Upper lobe of left lung (tissue), 6 donors: ENCODE measurements at regions not wholly inside any gene's neighbourhood (a gene's known extent, or its start where the extent isn't known, plus 50 kb on each side); places are given as distances from the start of the nearest gene placed in this dataset.
A peak's percentile ranks its signal among the peaks of the same experiment; 100 is the strongest.
"Not testable (repeated sequence)": the region's sequence is repeated elsewhere in the genome, so short reads cannot be mapped to it uniquely, and the experiment has no call there.

Experiments used
- ATAC-seq, 2 donors: fragments of 200-7000 bp; cut with Tn5 transposase; one replicate each; pipeline ENCODE4 v1.9.1; 2022; ENCODE audit warnings: mild to moderate bottlenecking in 2 of 2, moderate library complexity in 2 of 2; ENCODE audit not compliant: low FRiP score in 2 of 2
- DNase-seq, 2 donors: peaks; one replicate each; pipeline ENCODE4 v3.0.0-alpha.2; 2019 to 2020
- H3K27ac ChIP-seq, 4 donors: fragments of 200-600 bp; sonication (generic); one replicate each; pipeline ENCODE4 v1.5.1; 2016 to 2019
- H3K27me3 ChIP-seq, 4 donors: fragments of 200-600 bp; sonication (generic); one replicate each; pipeline ENCODE4 v1.5.1; 2017 to 2019
- H3K36me3 ChIP-seq, 4 donors: fragments of 200-600 bp; sonication (generic); one replicate each; pipeline ENCODE4 v1.5.1; 2016 to 2019
- H3K4me1 ChIP-seq, 4 donors: fragments of 200-600 bp; sonication (generic); one replicate each; pipeline ENCODE4 v1.5.1; 2018 to 2019
- H3K4me3 ChIP-seq, 4 donors: fragments of 200-600 bp; sonication (generic); one replicate each; pipeline ENCODE4 v1.5.1; 2017 to 2019; ENCODE audit warnings: mild to moderate bottlenecking in 2 of 4, moderate library complexity in 1 of 4
- H3K9me3 ChIP-seq, 4 donors: fragments of 200-600 bp; sonication (generic); one replicate each; pipeline ENCODE4 v1.5.1; 2018 to 2019
- CTCF ChIP-seq, 6 experiments: fragments of 450-650 bp in 4 of 6; fragments of 200-600 bp in 2 of 6; sonication (generic) in 2 of 6; IDR thresholded peaks; one replicate each; pipeline ENCODE4 v1.5.1; 2016 to 2019; ENCODE audit warnings: antibody characterized with exemption in 6 of 6
- EP300 ChIP-seq, 4 donors: sonication (generic); formaldehyde crosslinking; IDR thresholded peaks; one replicate each; pipeline ENCODE4 v1.5.1; 2017; ENCODE audit warnings: antibody characterized with exemption in 4 of 4, control low read depth in 2 of 4
- POLR2A ChIP-seq, 4 donors: fragments of 450-650 bp; IDR thresholded peaks; one replicate each; pipeline ENCODE4 v1.5.1; 2016 to 2017; ENCODE audit warnings: antibody characterized with exemption in 4 of 4, mild to moderate bottlenecking in 2 of 4
- POLR2AphosphoS5 ChIP-seq, 2 donors: sonication (generic); formaldehyde crosslinking; IDR thresholded peaks; one replicate each; pipeline ENCODE4 v1.5.1; 2017; ENCODE audit warnings: antibody characterized with exemption in 2 of 2
- WGBS, 2 donors: methylation state at CpG; one replicate each; pipeline ENCODE4 v1.1.5; 2017 to 2018; 5-methylcytosine and 5-hydroxymethylcytosine counted together
- donor health status: DM: no; HTN: no; CAD: no; lungs with moderate emphysema.
- donor health status: DM: no; HTN: yes; CAD: no; lungs with severe emphysema.

GRCh38 chr6:135722190-135722589, 129.3 kb upstream of the PDE7B start:
- ATAC-seq (no peak), DNase-seq (no peak)
- Histone ChIP-seq H3K36me3 (no peaks in the 10 kb centered on the region), H3K9me3 (peaks cover 0 to 17% (median 4%) of the 10 kb centered on the region in 4 donors), H3K4me1 (no peaks in the 10 kb centered on the region), H3K4me3 (no peak overlapping the region), H3K27ac (no peak overlapping the region), H3K27me3 (no peaks in the 10 kb centered on the region)
- TF ChIP-seq EP300 (IDR thresholded peaks at IDR 0.05) (no peak), CTCF (IDR thresholded peaks at IDR 0.05) (no peak), POLR2A (IDR thresholded peaks at IDR 0.05) (no peak), POLR2AphosphoS5 (IDR thresholded peaks at IDR 0.05) (no peak)

- Histone ChIP-seq H3K9me3 (peaks cover 0 to 17% (median 4%) of the 10 kb centered on the region in 4 donors), H3K27ac (no peak overlapping the region), H3K4me3 (no peak overlapping the region), H3K4me1 (no peaks in the 10 kb centered on the region), H3K27me3 (no peaks in the 10 kb centered on the region), H3K36me3 (no peaks in the 10 kb centered on the region)
- 57 to 68% methylated on average over 5 of the region's 5 CpGs for WGBS, 2 donors
- DNase-seq = no peak
- TF ChIP-seq EP300 (IDR thresholded peaks at IDR 0.05) (no peak), POLR2A (IDR thresholded peaks at IDR 0.05) (no peak), CTCF (IDR thresholded peaks at IDR 0.05) (no peak), POLR2AphosphoS5 (IDR thresholded peaks at IDR 0.05) (no peak)
- ATAC-seq = peak in 1 of 2 donors; percentile 39
These were observed 128.8 kb upstream of the PDE7B start for GRCh38 chr6:135722679-135723078.

GRCh38 chr6:135728589-135728988, 122.9 kb upstream of the PDE7B start:
- DNase-seq (no peak), ATAC-seq (no peak)
- no peak for TF ChIP-seq CTCF (IDR thresholded peaks at IDR 0.05)
- TF ChIP-seq POLR2A (IDR thresholded peaks at IDR 0.05) = no peak
- TF ChIP-seq EP300 (IDR thresholded peaks at IDR 0.05) = no peak
- no peak for TF ChIP-seq POLR2AphosphoS5 (IDR thresholded peaks at IDR 0.05)
- no peaks in the 10 kb centered on the region for H3K4me1 ChIP-seq
- H3K4me3 ChIP-seq = no peak overlapping the region
- no peaks in the 10 kb centered on the region for H3K27me3 ChIP-seq
- 70 to 82% methylated on average over 2 of the region's 2 CpGs for WGBS, 2 donors
- H3K36me3 ChIP-seq = no peaks in the 10 kb centered on the region
- H3K27ac ChIP-seq = no peak overlapping the region
- H3K9me3 ChIP-seq = peaks cover 0 to 11% (median 4%) of the 10 kb centered on the region in 4 donors

- no peaks in the 10 kb centered on the region for H3K27me3 ChIP-seq
- H3K4me3 ChIP-seq = no peak overlapping the region
- TF ChIP-seq POLR2A (IDR thresholded peaks at IDR 0.05) = no peak
- no peak for TF ChIP-seq EP300 (IDR thresholded peaks at IDR 0.05)
- no peak for TF ChIP-seq CTCF (IDR thresholded peaks at IDR 0.05)
- no peak for TF ChIP-seq POLR2AphosphoS5 (IDR thresholded peaks at IDR 0.05)
These were observed 120.4 kb upstream of the PDE7B start for GRCh38 chr6:135731116-135731515.

GRCh38 chr6:135736351-135736750, 115.2 kb upstream of the PDE7B start:
- not testable (repeated sequence) for H3K4me1 ChIP-seq

More at GRCh38 chr6:135731116-135731515, 120.4 kb upstream of the PDE7B start:
- Histone ChIP-seq H3K9me3 (peaks cover 0 to 2% (median under 1%) of the 10 kb centered on the region in 4 donors), H3K4me1 (no peaks in the 10 kb centered on the region), H3K36me3 (no peaks in the 10 kb centered on the region), H3K27ac (no peak overlapping the region)
- 95 to 100% methylated on average over 3 of the region's 3 CpGs for WGBS, 2 donors
- no peak for DNase-seq
- ATAC-seq = no peak

More at GRCh38 chr6:135736351-135736750, 115.2 kb upstream of the PDE7B start:
- H3K27me3 ChIP-seq, H3K4me3 ChIP-seq, H3K27ac ChIP-seq, H3K36me3 ChIP-seq, H3K9me3 ChIP-seq, ATAC-seq, DNase-seq: not testable (repeated sequence)
- WGBS, 2 donors = 95 to 98% methylated on average over 6 of the region's 6 CpGs
